WTC11 (cell line): ENCODE measurements at regions not wholly inside any gene's neighbourhood (a gene's known extent, or its start where the extent isn't known, plus 50 kb on each side); places are given as distances from the start of the nearest gene placed in this dataset.

Source experiments
- ATAC-seq: fragments of 200-7000 bp; cut with Tn5 transposase; 2 replicates; pipeline ENCODE4 v1.10.0; 2021; ENCODE audit warnings: mild to moderate bottlenecking, moderate library complexity
- CTCF ChIA-PET: fragments of 300-600 bp; sonication (Branson Sonifier 250); formaldehyde crosslinking; loops from one replicate; lab custom pipeline; 2021; ENCODE audit warnings: antibody characterized with exemption; lab: Charles Lee
- POLR2A ChIA-PET: fragments of 350-600 bp; sonication (Branson Sonifier 250); formaldehyde crosslinking; loops from one replicate; lab custom pipeline; 2021; ENCODE audit warnings: antibody characterized with exemption; lab: Charles Lee
- DNase-seq: peaks from one replicate; pipeline ENCODE4 v3.0.0; 2021; ENCODE audit warnings: low spot score
- H3K27ac Mint-ChIP-seq: 2 replicates; pipeline ENCODE4 v1.8.0; 2021; ENCODE audit warnings: mixed read lengths
- H3K27me3 Mint-ChIP-seq: 2 replicates; pipeline ENCODE4 v1.8.0; 2021; ENCODE audit warnings: low read depth, mild to moderate bottlenecking, moderate library complexity, mixed read lengths
- H3K36me3 Mint-ChIP-seq: 2 replicates; pipeline ENCODE4 v1.8.0; 2021; ENCODE audit warnings: mixed read lengths
- H3K4me1 Mint-ChIP-seq: 2 replicates; pipeline ENCODE4 v1.8.0; 2022; ENCODE audit warnings: mixed read lengths
- H3K4me3 Mint-ChIP-seq: 2 replicates; pipeline ENCODE4 v1.8.0; 2021; ENCODE audit warnings: mild to moderate bottlenecking, moderate library complexity, mixed read lengths
- H3K9me3 Mint-ChIP-seq: 2 replicates; pipeline ENCODE4 v1.8.0; 2021; ENCODE audit warnings: mixed read lengths
- AR ChIP-seq: fragments of 250-450 bp; sonication (Bioruptor Pico); IDR thresholded peaks from 2 replicates; pipeline ENCODE4 v1.9.0; 2021; ENCODE audit warnings: mild to moderate bottlenecking
- ERG ChIP-seq: fragments of 250-450 bp; sonication (Bioruptor Pico); IDR thresholded peaks from 2 replicates; pipeline ENCODE4 v1.8.0; 2021; ENCODE audit warnings: mild to moderate bottlenecking
- FOXP4 ChIP-seq: sonication (generic); formaldehyde crosslinking; IDR thresholded peaks from 2 replicates; pipeline ENCODE4 v1.8.0; 2022; ENCODE audit warnings: mild to moderate bottlenecking, missing genetic modification reagents
- GTF2I ChIP-seq: fragments of 250-450 bp; sonication (Bioruptor Pico); conservative IDR thresholded peaks from 2 replicates; pipeline ENCODE4 v1.4.0; 2021; ENCODE audit warnings: mild to moderate bottlenecking
- IRF1 ChIP-seq: sonication (generic); formaldehyde crosslinking; IDR thresholded peaks from 2 replicates; pipeline ENCODE4 v1.8.0; 2023; ENCODE audit warnings: missing genetic modification reagents
- MYBL2 ChIP-seq: sonication (generic); formaldehyde crosslinking; IDR thresholded peaks from 2 replicates; pipeline ENCODE4 v1.8.1; 2023; ENCODE audit warnings: mild to moderate bottlenecking, moderate library complexity, missing genetic modification reagents
- NR2C2 ChIP-seq: sonication (generic); formaldehyde crosslinking; IDR thresholded peaks from 2 replicates; pipeline ENCODE4 v1.8.0; 2022; ENCODE audit warnings: mild to moderate bottlenecking, missing genetic modification reagents
- PRRX2 ChIP-seq: fragments of 250-450 bp; sonication (Bioruptor Pico); IDR thresholded peaks from 2 replicates; pipeline ENCODE4 v1.8.0; 2021; ENCODE audit warnings: mild to moderate bottlenecking
- RORB ChIP-seq: fragments of 250-450 bp; sonication (Bioruptor Pico); IDR thresholded peaks from 2 replicates; pipeline ENCODE4 v1.9.0; 2021; ENCODE audit warnings: mild to moderate bottlenecking
- SMAD3 ChIP-seq: sonication (generic); formaldehyde crosslinking; IDR thresholded peaks from 2 replicates; pipeline ENCODE4 v1.8.0; 2022; ENCODE audit warnings: missing genetic modification reagents, mild to moderate bottlenecking, borderline replicate concordance
- SMAD4 ChIP-seq: sonication (generic); formaldehyde crosslinking; IDR thresholded peaks from 2 replicates; pipeline ENCODE4 v1.8.0; 2022; ENCODE audit warnings: mild to moderate bottlenecking, missing genetic modification reagents
- USF1 ChIP-seq: sonication (generic); formaldehyde crosslinking; IDR thresholded peaks from 2 replicates; pipeline ENCODE4 v1.8.0; 2022; ENCODE audit warnings: mild to moderate bottlenecking, missing genetic modification reagents
- ZNF281 ChIP-seq: sonication (generic); formaldehyde crosslinking; IDR thresholded peaks from 2 replicates; pipeline ENCODE4 v1.8.0; 2023; ENCODE audit warnings: mild to moderate bottlenecking, missing genetic modification reagents
- ZNF423 ChIP-seq: fragments of 250-450 bp; sonication (Bioruptor Pico); IDR thresholded peaks from 2 replicates; pipeline ENCODE4 v2.1.2; 2022; ENCODE audit warnings: mild to moderate bottlenecking, moderate library complexity
- ZNF532 ChIP-seq: fragments of 250-450 bp; sonication (Bioruptor Pico); IDR thresholded peaks from 2 replicates; pipeline ENCODE4 v1.9.0; 2021; ENCODE audit warnings: mild to moderate bottlenecking, borderline replicate concordance

GRCh38 chr5:27341342-27341741 is 303.0 kb upstream of the CDH9 start:
- peaks cover 25% of the 10 kb centered on the region for H3K36me3 Mint-ChIP-seq
- ChIA-PET POLR2A (no interaction called here), CTCF (no interaction called here)
- no peak for TF ChIP-seq RORB (CRISPR knock-in tag)
- no peak for TF ChIP-seq FOXP4 (CRISPR knock-in tag)
- no peak for TF ChIP-seq NR2C2
- no peak for TF ChIP-seq IRF1
- no peak for TF ChIP-seq PRRX2 (CRISPR knock-in tag)
- TF ChIP-seq ZNF532: no peak
- TF ChIP-seq AR: no peak
- TF ChIP-seq MYBL2 (CRISPR knock-in tag): no peak
- TF ChIP-seq SMAD3 (CRISPR knock-in tag): no peak
- TF ChIP-seq ZNF281 (CRISPR knock-in tag): no peak
- TF ChIP-seq GTF2I (CRISPR knock-in tag): no peak
- no peak for TF ChIP-seq ERG (CRISPR knock-in tag)
- TF ChIP-seq SMAD4: no peak
- TF ChIP-seq USF1 (CRISPR knock-in tag): no peak
- TF ChIP-seq ZNF423 (CRISPR knock-in tag): no peak
- H3K4me3 Mint-ChIP-seq: no peak overlapping the region
- no peak overlapping the region for H3K27ac Mint-ChIP-seq
- peaks cover 36% of the 10 kb centered on the region for H3K9me3 Mint-ChIP-seq
- DNase-seq (no peak), ATAC-seq (no peak)
- peaks cover 2% of the 10 kb centered on the region; the same call in 1 of the 2 replicates for H3K27me3 Mint-ChIP-seq
- peaks cover 15% of the 10 kb centered on the region for H3K4me1 Mint-ChIP-seq
